ENCODE measurements at regions not wholly inside any gene's neighbourhood (a gene's known extent, or its start where the extent isn't known, plus 50 kb on each side); places are given as distances from the start of the nearest gene placed in this dataset.

DNA sequence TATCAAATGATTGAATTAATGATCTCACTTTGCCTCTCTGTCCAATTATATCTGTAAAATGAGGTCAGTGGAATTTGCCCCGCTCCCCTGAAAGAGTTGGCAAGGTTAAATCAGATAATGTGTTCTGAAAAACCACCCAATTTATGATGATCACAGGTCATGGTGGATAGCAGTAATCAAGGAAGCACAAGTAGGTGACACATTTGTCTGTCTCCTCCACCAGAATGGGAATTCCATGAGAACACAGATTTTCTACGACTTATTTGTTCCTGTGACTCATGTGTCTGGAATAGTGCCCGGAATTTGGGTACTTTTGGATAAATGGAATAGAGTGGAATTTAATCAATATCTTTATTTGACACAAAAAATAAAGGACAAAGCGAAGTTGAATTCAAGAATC is 220.9 kb upstream of the SUCLG2 start:
- CTCF ChIA-PET, result no interaction called here
- H3K27ac ChIP-seq (ENCODE audit: insufficient read depth, low read depth, low read length), result no peak overlapping the region
- no peak for FAIRE-seq

GRCh38 chr3:67870477-67870876 is 216.1 kb upstream of the SUCLG2 start:
- intact Hi-C loops (cut with micrococcal nuclease), result no loop called here
- Histone ChIP-seq H3K36me3 (ENCODE audit: control insufficient read depth in 2 of 2, extremely low read depth in 1 of 2, insufficient read depth in 2 of 2, low read length in 2 of 2) (no peaks in the 10 kb centered on the region), H3K79me2 (ENCODE audit: control insufficient read depth, insufficient read depth, low read length) (no peaks in the 10 kb centered on the region), H3K9me1 (replicated peaks; ENCODE audit: control insufficient read depth, extremely low read depth, insufficient read depth, low read length) (no peaks in the 10 kb centered on the region), H3K4me2 (ENCODE audit: insufficient read depth, low read length) (no peak overlapping the region), H3K4me1 (ENCODE audit: control insufficient read depth, extremely low read depth, insufficient read depth, low read length) (no peaks in the 10 kb centered on the region), H3K27me3 (ENCODE audit: control insufficient read depth in 2 of 2, insufficient read depth in 2 of 2, low read length in 2 of 2) (no peaks in the 10 kb centered on the region), H3K27ac (ENCODE audit: insufficient read depth, low read depth, low read length) (no peak overlapping the region), H2AFZ (ENCODE audit: low read depth, low read length) (no peak overlapping the region), H4K20me1 (replicated peaks; ENCODE audit: control insufficient read depth, extremely low read depth, insufficient read depth, low read length) (no peaks in the 10 kb centered on the region), H3K9me3 (replicated peaks; ENCODE audit: control insufficient read depth, insufficient read depth, low read length) (no peaks in the 10 kb centered on the region), H3K4me3 (replicated peaks in 1 of 3; ENCODE audit: insufficient read depth in 1 of 3, low read depth in 1 of 3, low read length in 3 of 3) (no peak overlapping the region), H3K9ac (replicated peaks; ENCODE audit: extremely low read depth, insufficient read depth, low read length) (no peak overlapping the region)
- POLR2A ChIA-PET, result no interaction called here
- DNase-seq (ENCODE audit: low read depth, low spot score) (no peak), FAIRE-seq (no peak)
- dilution Hi-C loops (cut with MboI; ENCODE audit: extremely low pct_ligation_motif_present, low sequenced_read_pairs), result no loop called here
- BruUV-seq (replicated peaks), result no TSS peak
- TF ChIP-seq POLR2A (IDR thresholded peaks at IDR 0.05; ENCODE audit: low read depth, low read length) (no peak), JUN (IDR thresholded peaks at IDR 0.05; ENCODE audit: borderline replicate concordance, insufficient read depth, insufficient read length, low read depth) (no peak), POLR2AphosphoS5 (IDR thresholded peaks at IDR 0.05; ENCODE audit: insufficient read depth, low read depth, low read length) (no peak), EZH2 (IDR thresholded peaks at IDR 0.05; ENCODE audit: borderline replicate concordance, low read depth, low read length, severe bottlenecking) (no peak), GATA2 (IDR thresholded peaks at IDR 0.05; ENCODE audit: insufficient read depth, insufficient read length, low read depth, low read length) (no peak), MYC (IDR thresholded peaks at IDR 0.05; ENCODE audit: low read depth, low read length) (no peak), FOS (IDR thresholded peaks at IDR 0.05; ENCODE audit: borderline replicate concordance, insufficient read depth, low read length) (no peak)
- TF ChIP-seq, protein P1, sequence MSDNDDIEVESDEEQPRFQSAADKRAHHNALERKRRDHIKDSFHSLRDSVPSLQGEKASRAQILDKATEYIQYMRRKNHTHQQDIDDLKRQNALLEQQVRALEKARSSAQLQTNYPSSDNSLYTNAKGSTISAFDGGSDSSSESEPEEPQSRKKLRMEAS (IDR thresholded peaks at IDR 0.05; ENCODE audit: insufficient read depth, insufficient read length), result no peak
- TF ChIP-seq, protein P2, sequence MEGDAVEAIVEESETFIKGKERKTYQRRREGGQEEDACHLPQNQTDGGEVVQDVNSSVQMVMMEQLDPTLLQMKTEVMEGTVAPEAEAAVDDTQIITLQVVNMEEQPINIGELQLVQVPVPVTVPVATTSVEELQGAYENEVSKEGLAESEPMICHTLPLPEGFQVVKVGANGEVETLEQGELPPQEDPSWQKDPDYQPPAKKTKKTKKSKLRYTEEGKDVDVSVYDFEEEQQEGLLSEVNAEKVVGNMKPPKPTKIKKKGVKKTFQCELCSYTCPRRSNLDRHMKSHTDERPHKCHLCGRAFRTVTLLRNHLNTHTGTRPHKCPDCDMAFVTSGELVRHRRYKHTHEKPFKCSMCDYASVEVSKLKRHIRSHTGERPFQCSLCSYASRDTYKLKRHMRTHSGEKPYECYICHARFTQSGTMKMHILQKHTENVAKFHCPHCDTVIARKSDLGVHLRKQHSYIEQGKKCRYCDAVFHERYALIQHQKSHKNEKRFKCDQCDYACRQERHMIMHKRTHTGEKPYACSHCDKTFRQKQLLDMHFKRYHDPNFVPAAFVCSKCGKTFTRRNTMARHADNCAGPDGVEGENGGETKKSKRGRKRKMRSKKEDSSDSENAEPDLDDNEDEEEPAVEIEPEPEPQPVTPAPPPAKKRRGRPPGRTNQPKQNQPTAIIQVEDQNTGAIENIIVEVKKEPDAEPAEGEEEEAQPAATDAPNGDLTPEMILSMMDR (IDR thresholded peaks at IDR 0.05; ENCODE audit: extremely low read depth in 1 of 2, insufficient read depth in 1 of 2, low read depth in 1 of 2, low read length in 2 of 2), result no peak
- CTCF ChIA-PET, result no interaction called here

More for the DNA sequence above, 220.9 kb upstream of the SUCLG2 start:
- intact Hi-C loops (cut with micrococcal nuclease), result no loop called here
- H4K20me1 ChIP-seq (replicated peaks; ENCODE audit: control insufficient read depth, extremely low read depth, insufficient read depth, low read length), result no peaks in the 10 kb centered on the region
- H3K4me3 ChIP-seq (replicated peaks in 1 of 3; ENCODE audit: insufficient read depth in 1 of 3, low read depth in 1 of 3, low read length in 3 of 3), result no peak overlapping the region
- H3K79me2 ChIP-seq (ENCODE audit: control insufficient read depth, insufficient read depth, low read length), result no peaks in the 10 kb centered on the region
- H3K9me3 ChIP-seq (replicated peaks; ENCODE audit: control insufficient read depth, insufficient read depth, low read length), result no peaks in the 10 kb centered on the region
- H3K9ac ChIP-seq (replicated peaks; ENCODE audit: extremely low read depth, insufficient read depth, low read length), result no peak overlapping the region
- DNase-seq (ENCODE audit: low read depth, low spot score), result no peak
- no peak overlapping the region for H3K4me2 ChIP-seq (ENCODE audit: insufficient read depth, low read length)
- no peaks in the 10 kb centered on the region for H3K27me3 ChIP-seq (ENCODE audit: control insufficient read depth in 2 of 2, insufficient read depth in 2 of 2, low read length in 2 of 2)
- BruUV-seq (replicated peaks), result no TSS peak
- dilution Hi-C loops (cut with MboI; ENCODE audit: extremely low pct_ligation_motif_present, low sequenced_read_pairs), result no loop called here
- no peaks in the 10 kb centered on the region for H3K9me1 ChIP-seq (replicated peaks; ENCODE audit: control insufficient read depth, extremely low read depth, insufficient read depth, low read length)
- TF ChIP-seq JUN (IDR thresholded peaks at IDR 0.05; ENCODE audit: borderline replicate concordance, insufficient read depth, insufficient read length, low read depth) (no peak), GATA2 (IDR thresholded peaks at IDR 0.05; ENCODE audit: insufficient read depth, insufficient read length, low read depth, low read length) (no peak), FOS (IDR thresholded peaks at IDR 0.05; ENCODE audit: borderline replicate concordance, insufficient read depth, low read length) (peak; percentile 18), POLR2AphosphoS5 (IDR thresholded peaks at IDR 0.05; ENCODE audit: insufficient read depth, low read depth, low read length) (no peak), EZH2 (IDR thresholded peaks at IDR 0.05; ENCODE audit: borderline replicate concordance, low read depth, low read length, severe bottlenecking) (no peak), MYC (IDR thresholded peaks at IDR 0.05; ENCODE audit: low read depth, low read length) (no peak), POLR2A (IDR thresholded peaks at IDR 0.05; ENCODE audit: low read depth, low read length) (no peak)
- TF ChIP-seq, protein P1 (IDR thresholded peaks at IDR 0.05; ENCODE audit: insufficient read depth, insufficient read length), result no peak
- POLR2A ChIA-PET, result no interaction called here
- no peak overlapping the region for H2AFZ ChIP-seq (ENCODE audit: low read depth, low read length)
- no peaks in the 10 kb centered on the region for H3K4me1 ChIP-seq (ENCODE audit: control insufficient read depth, extremely low read depth, insufficient read depth, low read length)
- no peaks in the 10 kb centered on the region for H3K36me3 ChIP-seq (ENCODE audit: control insufficient read depth in 2 of 2, extremely low read depth in 1 of 2, insufficient read depth in 2 of 2, low read length in 2 of 2)

Data from endothelial cell of umbilical vein (primary cell).